Mucosa of descending colon (tissue), 3 donors: ENCODE measurements at regions not wholly inside any gene's neighbourhood (a gene's known extent, or its start where the extent isn't known, plus 50 kb on each side); places are given as distances from the start of the nearest gene placed in this dataset.

Experiments
- ATAC-seq: fragments of 200-7000 bp; cut with Tn5 transposase; one replicate; pipeline ENCODE4 v1.9.1; 2020; ENCODE audit warnings: mild to moderate bottlenecking, moderate library complexity
- DNase-seq, 3 donors: peaks; one replicate each; pipeline ENCODE4 v3.0.0-alpha.2; 2020
- H3K36me3 ChIP-seq: fragments of 200-600 bp; one replicate; pipeline ENCODE4 v1.8.0; 2021; ENCODE audit warnings: low read depth, mild to moderate bottlenecking
- H3K4me1 ChIP-seq: fragments of 200-600 bp; one replicate; pipeline ENCODE4 v1.8.0; 2021; ENCODE audit warnings: low read depth, mild to moderate bottlenecking
- H3K4me3 ChIP-seq: fragments of 200-600 bp; one replicate; pipeline ENCODE4 v1.8.0; 2021; ENCODE audit warnings: mild to moderate bottlenecking
- H3K9me3 ChIP-seq: fragments of 200-600 bp; one replicate; pipeline ENCODE4 v1.8.0; 2021; ENCODE audit warnings: mild to moderate bottlenecking
- intact Hi-C, 2 donors: fragments of 100-400 bp; cut with DNase I in 1 of 2; cut with micrococcal nuclease in 1 of 2; formaldehyde crosslinking; loops; one replicate each; pipeline versions ENCODE4 v1.11.0 to v1.11.1; 2022; cut with DNase I, micrococcal nuclease
- TF ChIP-seq, protein P1 (sequence below): fragments of 200-600 bp; IDR thresholded peaks from one replicate; pipeline ENCODE4 v1.8.0; 2022; ENCODE audit warnings: antibody characterized with exemption, mild to moderate bottlenecking
- donor health status: DM: no; HTN: no; CAD: no; lungs with moderate emphysema.
- donor health status: DM: no; HTN: no; CAD: no.
- donor health status: DM: no; HTN: yes; CAD: no.

DNA sequence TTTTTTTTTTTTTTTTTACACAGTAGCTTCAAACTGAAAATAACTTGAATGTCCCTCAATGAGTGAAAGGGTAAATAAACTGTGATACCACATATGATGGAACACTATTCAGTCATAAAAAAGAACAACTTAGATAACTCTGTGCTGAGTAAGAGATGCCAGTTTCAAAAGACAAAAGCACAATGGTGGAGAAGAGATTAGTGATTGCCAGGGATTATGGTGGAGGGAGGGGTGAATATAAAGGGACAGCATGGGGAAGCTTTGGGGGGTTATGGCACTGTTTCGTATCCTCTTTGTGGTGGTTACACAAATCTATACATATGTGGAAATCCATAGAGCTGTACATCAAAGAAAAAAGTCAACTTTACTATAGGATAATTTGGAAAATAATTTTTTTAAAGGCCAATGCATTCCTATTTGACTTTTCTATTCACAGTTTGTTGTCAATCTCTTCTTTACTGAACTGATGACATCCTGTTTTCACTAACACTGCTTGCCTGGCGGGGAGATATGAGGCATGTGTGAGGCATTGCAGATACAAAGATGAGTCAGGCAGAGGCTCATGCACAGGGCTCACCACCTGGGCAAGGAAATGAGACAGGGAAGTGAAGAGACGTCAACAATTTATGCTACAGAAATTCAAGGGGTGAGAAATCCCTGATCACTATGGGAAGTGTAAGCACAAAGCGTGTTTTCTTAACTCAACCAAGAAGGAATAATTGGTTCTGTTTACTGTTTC lies 302.7 kb downstream of the DUSP10 start:
- ATAC-seq (peak; percentile 16), DNase-seq (no peak)
- Histone ChIP-seq H3K9me3 (no peaks in the 10 kb centered on the region), H3K4me3 (no peak overlapping the region), H3K4me1 (no peaks in the 10 kb centered on the region), H3K36me3 (no peaks in the 10 kb centered on the region)
- TF ChIP-seq, protein P1, sequence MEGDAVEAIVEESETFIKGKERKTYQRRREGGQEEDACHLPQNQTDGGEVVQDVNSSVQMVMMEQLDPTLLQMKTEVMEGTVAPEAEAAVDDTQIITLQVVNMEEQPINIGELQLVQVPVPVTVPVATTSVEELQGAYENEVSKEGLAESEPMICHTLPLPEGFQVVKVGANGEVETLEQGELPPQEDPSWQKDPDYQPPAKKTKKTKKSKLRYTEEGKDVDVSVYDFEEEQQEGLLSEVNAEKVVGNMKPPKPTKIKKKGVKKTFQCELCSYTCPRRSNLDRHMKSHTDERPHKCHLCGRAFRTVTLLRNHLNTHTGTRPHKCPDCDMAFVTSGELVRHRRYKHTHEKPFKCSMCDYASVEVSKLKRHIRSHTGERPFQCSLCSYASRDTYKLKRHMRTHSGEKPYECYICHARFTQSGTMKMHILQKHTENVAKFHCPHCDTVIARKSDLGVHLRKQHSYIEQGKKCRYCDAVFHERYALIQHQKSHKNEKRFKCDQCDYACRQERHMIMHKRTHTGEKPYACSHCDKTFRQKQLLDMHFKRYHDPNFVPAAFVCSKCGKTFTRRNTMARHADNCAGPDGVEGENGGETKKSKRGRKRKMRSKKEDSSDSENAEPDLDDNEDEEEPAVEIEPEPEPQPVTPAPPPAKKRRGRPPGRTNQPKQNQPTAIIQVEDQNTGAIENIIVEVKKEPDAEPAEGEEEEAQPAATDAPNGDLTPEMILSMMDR = no peak
- intact Hi-C loops = loop anchor here (10.0 kb wide), 2 partner anchors 174 to 564 kb away; partner anchors contain the start of gene HLX (in 1 of the 2)

DNA sequence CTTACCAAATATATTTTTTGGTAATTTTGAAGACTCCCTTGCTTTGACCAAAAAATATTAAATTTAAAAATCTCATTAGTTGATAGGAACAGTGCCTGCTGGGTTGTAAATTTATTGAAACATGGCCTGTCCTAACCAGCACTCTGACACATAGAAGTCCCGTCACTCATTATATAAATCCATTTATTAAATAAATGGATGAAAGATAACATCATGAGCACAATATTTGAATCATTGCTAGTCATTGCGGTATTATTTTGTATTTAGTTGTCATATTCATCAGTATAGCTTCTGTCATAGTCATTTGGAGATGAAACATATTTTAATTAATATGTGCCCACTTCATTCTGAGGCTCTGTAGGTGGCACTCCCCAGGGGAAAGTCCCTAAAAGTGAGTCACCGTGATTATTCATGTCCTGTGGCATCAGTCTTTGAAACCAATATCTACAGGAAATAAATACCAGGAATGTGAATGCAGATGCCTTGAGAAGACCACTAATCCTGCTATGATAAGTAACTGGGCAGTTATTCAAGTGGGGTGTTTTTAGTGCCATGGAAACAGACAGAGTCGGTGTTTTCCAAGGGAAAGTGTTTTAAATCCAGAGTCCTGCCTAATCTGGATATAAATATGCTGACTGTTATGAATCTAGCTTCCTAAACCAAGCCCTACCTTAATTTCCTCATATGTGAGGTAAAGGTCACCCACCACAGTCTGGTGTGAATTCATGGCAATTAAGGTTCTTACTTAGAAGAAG lies 302.0 kb downstream of the DUSP10 start:
- Histone ChIP-seq H3K4me3 (no peak overlapping the region), H3K9me3 (no peaks in the 10 kb centered on the region), H3K4me1 (no peaks in the 10 kb centered on the region), H3K36me3 (no peaks in the 10 kb centered on the region)
- intact Hi-C loops = loop anchor here (10.0 kb wide), 2 partner anchors 175 to 565 kb away; partner anchors contain the start of gene HLX (in 1 of the 2)
- TF ChIP-seq, protein P1 = no peak
- no peak for DNase-seq
- ATAC-seq = peak; percentile 24

DNA sequence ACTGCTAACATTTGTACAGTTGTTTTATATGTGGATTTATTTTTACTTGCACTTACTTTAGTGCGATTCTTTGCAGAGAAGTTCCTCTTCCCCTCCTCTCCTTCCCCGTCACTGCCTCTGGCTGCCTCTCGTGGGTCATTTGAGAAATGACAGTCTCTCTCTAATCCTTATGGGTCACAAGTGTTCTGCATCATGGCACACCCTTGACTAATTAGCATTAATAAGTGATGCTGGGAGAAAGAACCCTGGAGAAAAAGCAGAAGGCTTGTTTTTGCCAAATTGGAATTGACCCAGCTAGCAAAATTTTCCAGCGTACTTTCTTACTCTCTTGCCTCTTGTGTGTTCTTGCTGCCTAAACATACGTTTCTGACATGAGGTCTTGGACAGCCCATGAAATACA lies 301.2 kb downstream of the DUSP10 start:
- no peaks in the 10 kb centered on the region for H3K9me3 ChIP-seq
- no peaks in the 10 kb centered on the region for H3K36me3 ChIP-seq
- intact Hi-C loops = no loop called here
- H3K4me3 ChIP-seq = no peak overlapping the region
- no peak for DNase-seq
- no peak for ATAC-seq
- H3K4me1 ChIP-seq = no peaks in the 10 kb centered on the region
- TF ChIP-seq, protein P1 = no peak

DNA sequence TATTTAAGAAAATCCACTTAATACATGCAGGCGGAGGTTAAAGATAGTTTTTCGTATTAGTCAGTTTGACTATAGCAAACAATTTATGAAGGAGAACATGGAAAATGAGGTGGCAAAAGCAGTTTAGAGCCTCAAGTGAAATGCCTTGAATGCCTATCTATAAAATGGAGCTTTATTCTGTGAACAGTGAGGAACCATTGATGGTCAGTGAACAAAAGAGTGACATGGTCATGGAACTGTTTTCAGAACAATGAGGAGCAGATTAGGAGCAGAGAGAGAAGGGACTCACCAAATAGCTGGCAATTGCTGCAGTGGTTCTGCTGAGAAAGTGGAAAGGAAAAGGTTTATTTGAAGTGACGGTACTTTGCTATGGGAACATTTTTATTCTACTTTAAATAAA lies 299.8 kb downstream of the DUSP10 start:
- Histone ChIP-seq H3K9me3 (no peaks in the 10 kb centered on the region), H3K36me3 (no peaks in the 10 kb centered on the region), H3K4me1 (no peaks in the 10 kb centered on the region), H3K4me3 (no peak overlapping the region)
- intact Hi-C loops = no loop called here
- TF ChIP-seq, protein P1 = no peak
- DNase-seq (no peak), ATAC-seq (no peak)

DNA sequence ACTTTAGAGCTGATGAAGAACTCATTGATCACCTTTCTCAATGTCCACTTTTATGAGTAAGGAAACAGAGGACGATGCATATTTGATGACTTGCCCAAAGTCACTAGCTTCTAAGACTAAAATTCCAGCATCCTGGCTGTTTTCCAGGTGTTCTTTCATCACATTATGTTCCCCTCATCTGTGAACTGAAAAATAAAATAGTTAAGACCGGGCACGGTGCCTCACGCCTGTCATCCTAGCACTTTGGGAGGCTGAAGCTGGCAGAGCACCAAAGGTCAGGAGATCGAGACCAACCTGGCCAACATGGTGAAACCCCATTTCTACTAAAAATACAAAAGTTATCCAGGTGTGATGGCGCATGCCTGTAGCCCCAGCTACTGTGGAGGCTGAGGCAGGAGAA lies 297.5 kb downstream of the DUSP10 start:
- TF ChIP-seq, protein P1 = no peak
- ATAC-seq (no peak), DNase-seq (no peak)
- no peaks in the 10 kb centered on the region for H3K9me3 ChIP-seq
- no peaks in the 10 kb centered on the region for H3K4me1 ChIP-seq
- no peak overlapping the region for H3K4me3 ChIP-seq
- no peaks in the 10 kb centered on the region for H3K36me3 ChIP-seq
- intact Hi-C loops = no loop called here
